ENCODE measurements at regions not wholly inside any gene's neighbourhood (a gene's known extent, or its start where the extent isn't known, plus 50 kb on each side); places are given as distances from the start of the nearest gene placed in this dataset.

GRCh38 chr2:129165006-129165405 lies 814.5 kb upstream of the RAB6C start:
- TF ChIP-seq EZH2 (conservative IDR thresholded peaks at IDR 0.05; ENCODE audit: low read depth, low read length) = no peak
- TF ChIP-seq UBTF (CRISPR knock-in tag; IDR thresholded peaks at IDR 0.05) = no peak
- TF ChIP-seq CHCHD3 (CRISPR knock-in tag; IDR thresholded peaks at IDR 0.05) = no peak
- TF ChIP-seq EP300 (IDR thresholded peaks at IDR 0.05; ENCODE audit: low read depth in 2 of 2, low read length in 2 of 2) = no peak
- TF ChIP-seq EP300 (CRISPR knock-in tag; IDR thresholded peaks at IDR 0.05; ENCODE audit: borderline replicate concordance) = no peak
- TF ChIP-seq ETV6 (CRISPR knock-in tag; conservative IDR thresholded peaks at IDR 0.05) = no peak
- no peak for TF ChIP-seq CTCF (CRISPR knock-in tag; IDR thresholded peaks at IDR 0.05)
- no peak for TF ChIP-seq ZNF749 (CRISPR knock-in tag; IDR thresholded peaks at IDR 0.05; ENCODE audit: borderline replicate concordance)
